AG04450 (cell line): ENCODE measurements at regions not wholly inside any gene's neighbourhood (a gene's known extent, or its start where the extent isn't known, plus 50 kb on each side); places are given as distances from the start of the nearest gene placed in this dataset.

ENCODE experiments used
- CTCF ChIA-PET: fragments of 300-600, 350-600 bp; formaldehyde crosslinking; extraction: SDS; loops from one replicate; lab custom pipeline; 2022; ENCODE audit warnings: antibody characterized with exemption, inconsistent platforms; lab: Charles Lee
- POLR2A ChIA-PET: fragments of 350-600 bp; formaldehyde crosslinking; extraction: SDS; loops from one replicate; lab custom pipeline; 2021; ENCODE audit warnings: antibody characterized with exemption, inconsistent platforms; lab: Yijun Ruan, JAX
- DNase-seq: peaks from one replicate; pipeline ENCODE4 v3.0.0-alpha.2; 2011; ENCODE audit warnings: low read depth, low spot score
- H3K27ac ChIP-seq: one replicate; pipeline ENCODE4 v1.5.1; 2012; ENCODE audit warnings: low read depth, low read length, control low read depth
- H3K27me3 ChIP-seq: one replicate; pipeline ENCODE4 v1.6.0; 2012; ENCODE audit warnings: low read length; ENCODE audit not compliant: control insufficient read depth, insufficient read depth
- H3K4me3 ChIP-seq: 2 replicates; pipeline ENCODE4 v1.5.1; 2011; ENCODE audit warnings: mild to moderate bottlenecking, low read depth, low read length, control low read depth
- H3K9me3 ChIP-seq: 2 replicates; pipeline ENCODE4 v1.5.1; 2012; ENCODE audit warnings: low read length; ENCODE audit not compliant: control insufficient read depth, insufficient read depth
- TF ChIP-seq, protein P1 (sequence below): IDR thresholded peaks from 2 replicates; pipeline ENCODE4 v1.5.1; 2011; ENCODE audit warnings: low read depth, low read length, control low read depth, inconsistent platforms

DNA sequence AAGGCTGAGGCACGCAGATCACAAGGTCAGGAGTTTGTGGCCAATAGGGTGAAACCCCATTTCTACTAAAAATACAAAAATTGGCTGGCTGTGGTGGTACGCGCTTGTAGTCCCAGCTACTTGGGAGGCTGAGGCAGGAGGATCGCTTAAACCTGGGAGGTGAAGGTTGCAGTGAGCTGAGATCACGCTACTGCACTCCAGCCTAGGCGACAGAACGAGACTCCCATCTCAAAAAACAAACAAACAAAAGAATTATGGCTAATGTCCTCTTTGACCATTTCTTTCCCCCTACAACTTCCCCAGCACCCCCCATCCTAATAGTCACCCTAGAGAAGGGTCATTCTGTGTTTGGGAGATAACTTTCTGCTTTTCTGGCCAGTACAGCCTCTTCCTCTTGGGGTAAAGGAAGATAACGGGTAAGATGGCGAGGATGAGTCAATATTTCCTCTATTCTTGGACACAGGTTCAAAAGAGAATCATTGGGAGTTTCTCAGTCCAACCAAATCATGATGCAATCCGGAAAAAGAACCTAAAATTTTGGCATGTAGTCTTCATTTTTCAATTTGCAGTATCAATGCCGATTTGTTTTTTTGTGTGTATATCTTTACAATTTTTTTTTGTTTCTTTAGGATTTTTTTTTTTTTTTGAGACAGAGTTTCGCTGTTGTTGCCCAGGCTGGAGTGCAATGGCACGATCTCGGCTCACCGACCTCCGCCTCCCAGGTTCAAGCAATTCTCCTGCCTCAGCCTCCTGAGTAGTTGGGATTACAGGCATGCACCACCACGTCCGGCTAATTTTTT, 107.6 kb upstream of the MED13 start:
- DNase-seq, result no peak
- CTCF ChIA-PET, result no interaction called here
- TF ChIP-seq, protein P1, sequence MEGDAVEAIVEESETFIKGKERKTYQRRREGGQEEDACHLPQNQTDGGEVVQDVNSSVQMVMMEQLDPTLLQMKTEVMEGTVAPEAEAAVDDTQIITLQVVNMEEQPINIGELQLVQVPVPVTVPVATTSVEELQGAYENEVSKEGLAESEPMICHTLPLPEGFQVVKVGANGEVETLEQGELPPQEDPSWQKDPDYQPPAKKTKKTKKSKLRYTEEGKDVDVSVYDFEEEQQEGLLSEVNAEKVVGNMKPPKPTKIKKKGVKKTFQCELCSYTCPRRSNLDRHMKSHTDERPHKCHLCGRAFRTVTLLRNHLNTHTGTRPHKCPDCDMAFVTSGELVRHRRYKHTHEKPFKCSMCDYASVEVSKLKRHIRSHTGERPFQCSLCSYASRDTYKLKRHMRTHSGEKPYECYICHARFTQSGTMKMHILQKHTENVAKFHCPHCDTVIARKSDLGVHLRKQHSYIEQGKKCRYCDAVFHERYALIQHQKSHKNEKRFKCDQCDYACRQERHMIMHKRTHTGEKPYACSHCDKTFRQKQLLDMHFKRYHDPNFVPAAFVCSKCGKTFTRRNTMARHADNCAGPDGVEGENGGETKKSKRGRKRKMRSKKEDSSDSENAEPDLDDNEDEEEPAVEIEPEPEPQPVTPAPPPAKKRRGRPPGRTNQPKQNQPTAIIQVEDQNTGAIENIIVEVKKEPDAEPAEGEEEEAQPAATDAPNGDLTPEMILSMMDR, result no peak
- Histone ChIP-seq H3K27me3 (peaks cover 2% of the 10 kb centered on the region), H3K27ac (no peak overlapping the region), H3K4me3 (no peak overlapping the region), H3K9me3 (no peaks in the 10 kb centered on the region)
- POLR2A ChIA-PET, result no interaction called here

DNA sequence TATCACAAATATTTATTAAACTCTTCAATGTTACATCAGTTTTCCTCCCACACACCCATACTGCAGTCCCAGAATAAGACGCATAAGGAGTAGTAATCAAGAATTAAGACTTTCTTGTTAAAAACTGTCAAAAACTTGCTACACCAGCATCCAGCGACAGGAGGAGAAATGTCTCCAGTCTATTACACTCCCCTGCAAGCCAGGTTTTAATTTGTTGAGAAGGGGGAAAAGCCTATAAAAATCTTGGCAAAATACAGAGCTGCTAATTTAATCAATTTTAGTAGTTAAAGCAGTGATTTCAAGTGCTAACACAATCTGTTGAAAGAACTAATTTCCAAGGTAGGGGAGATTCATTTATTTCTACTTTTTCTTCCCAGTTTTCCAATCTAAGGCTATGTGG, 102.0 kb upstream of the MED13 start:
- no peak for DNase-seq
- CTCF ChIA-PET, result no interaction called here
- H3K4me3 ChIP-seq, result no peak overlapping the region
- TF ChIP-seq, protein P1, result no peak
- H3K27me3 ChIP-seq, result no peaks in the 10 kb centered on the region
- H3K9me3 ChIP-seq, result no peaks in the 10 kb centered on the region
- H3K27ac ChIP-seq, result no peak overlapping the region
- POLR2A ChIA-PET, result no interaction called here

DNA sequence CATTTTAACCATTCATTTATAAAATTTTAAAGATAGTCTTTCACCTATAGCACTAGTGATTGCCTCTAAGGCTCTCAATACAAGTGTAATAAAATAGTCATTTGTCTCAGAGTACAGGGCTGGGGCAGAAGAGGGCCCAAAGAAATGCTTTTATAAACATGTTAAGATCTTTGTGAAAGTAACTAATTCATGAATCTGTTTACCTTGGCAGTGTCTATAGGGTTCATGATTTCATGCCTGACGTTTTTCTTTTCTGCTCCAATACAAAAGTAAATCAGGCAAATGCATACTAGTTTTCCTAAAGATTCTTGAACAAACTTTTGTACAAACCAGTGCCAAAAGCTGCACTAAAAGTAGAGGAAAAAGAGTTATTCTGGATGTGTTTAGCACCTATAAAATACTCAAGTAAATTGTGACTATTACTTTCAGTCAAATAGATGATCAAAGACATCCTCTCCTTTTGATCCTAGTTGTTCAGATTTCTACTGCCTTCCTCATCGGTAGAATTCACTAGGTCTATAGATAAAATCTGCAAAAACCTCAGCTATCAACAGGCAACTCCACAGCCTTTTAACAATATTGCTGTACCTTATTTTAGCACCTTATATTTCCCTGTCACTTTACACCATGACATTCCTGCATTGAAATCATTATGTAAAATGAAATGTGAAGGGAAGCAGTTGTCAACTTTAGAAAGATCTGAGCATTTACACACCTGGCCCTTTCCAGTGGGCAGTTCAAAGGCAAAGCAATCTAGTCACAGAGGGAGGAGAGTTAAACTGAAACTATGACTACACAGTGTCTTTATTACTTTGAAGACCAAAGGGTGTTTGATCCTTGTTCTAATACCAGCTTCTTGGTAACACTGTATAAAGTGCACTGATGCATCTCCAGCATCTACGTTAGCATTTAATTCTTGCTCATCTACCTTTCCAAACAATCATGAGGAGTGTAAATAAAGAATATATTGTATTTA, 100.0 kb upstream of the MED13 start:
- Histone ChIP-seq H3K9me3 (no peaks in the 10 kb centered on the region), H3K4me3 (no peak overlapping the region), H3K27me3 (peaks cover 2% of the 10 kb centered on the region), H3K27ac (no peak overlapping the region)
- CTCF ChIA-PET, result no interaction called here
- no peak for DNase-seq
- TF ChIP-seq, protein P1, result no peak
- POLR2A ChIA-PET, result no interaction called here

DNA sequence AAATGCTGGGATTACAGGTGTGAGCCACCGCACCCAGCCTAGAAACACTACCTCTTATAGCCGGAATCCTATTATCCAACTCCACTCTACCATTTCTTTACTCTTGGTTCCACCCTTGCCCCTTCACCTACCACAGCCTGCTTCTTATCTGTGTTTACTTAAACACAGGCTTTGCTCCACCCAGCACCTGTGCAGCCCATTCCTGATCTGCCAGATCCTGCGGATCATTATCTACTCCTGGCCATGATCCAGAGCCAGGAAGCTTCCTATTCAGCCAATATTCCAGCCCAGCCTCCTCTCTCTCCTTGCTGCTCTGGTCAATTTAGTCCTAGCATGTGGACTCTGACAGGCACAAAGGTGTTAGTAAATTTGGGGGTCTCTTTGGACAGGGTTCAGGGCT, 98.8 kb upstream of the MED13 start:
- H3K4me3 ChIP-seq, result no peak overlapping the region
- DNase-seq, result no peak
- no peak overlapping the region for H3K27ac ChIP-seq
- CTCF ChIA-PET, result no interaction called here
- POLR2A ChIA-PET, result no interaction called here
- no peaks in the 10 kb centered on the region for H3K9me3 ChIP-seq
- TF ChIP-seq, protein P1, result no peak
- peaks cover 2% of the 10 kb centered on the region for H3K27me3 ChIP-seq

GRCh38 chr17:62162898-62163297, 97.8 kb upstream of the MED13 start:
- ChIA-PET CTCF (no interaction called here), POLR2A (no interaction called here)
- Histone ChIP-seq H3K4me3 (no peak overlapping the region), H3K27me3 (peaks cover 2% of the 10 kb centered on the region), H3K27ac (no peak overlapping the region), H3K9me3 (no peaks in the 10 kb centered on the region)
- TF ChIP-seq, protein P1, result no peak
- no peak for DNase-seq
